Adrenal gland (tissue), 5 donors: ENCODE measurements at regions not wholly inside any gene's neighbourhood (a gene's known extent, or its start where the extent isn't known, plus 50 kb on each side); places are given as distances from the start of the nearest gene placed in this dataset.

Source experiments
- POLR2A ChIP-seq, 2 donors: fragments of 450-650 bp; IDR thresholded peaks; one replicate each; pipeline ENCODE4 v1.6.1; 2017; ENCODE audit warnings: antibody characterized with exemption in 2 of 2, mild to moderate bottlenecking in 2 of 2, moderate library complexity in 1 of 2
- TF ChIP-seq, protein P1 (sequence below), 6 experiments: fragments of 450-650 bp in 4 of 6; fragments of 200-600 bp in 2 of 6; sonication (generic) in 1 of 6; IDR thresholded peaks; 1 replicate in 5 of 6; 2 replicates in 1 of 6; pipeline versions ENCODE4 v1.5.1 to v1.8.0; 2016 to 2021; ENCODE audit warnings: antibody characterized with exemption in 6 of 6, mild to moderate bottlenecking in 2 of 6, moderate library complexity in 1 of 6
- donor health status: DM: no; HTN: no; CAD: no.

DNA sequence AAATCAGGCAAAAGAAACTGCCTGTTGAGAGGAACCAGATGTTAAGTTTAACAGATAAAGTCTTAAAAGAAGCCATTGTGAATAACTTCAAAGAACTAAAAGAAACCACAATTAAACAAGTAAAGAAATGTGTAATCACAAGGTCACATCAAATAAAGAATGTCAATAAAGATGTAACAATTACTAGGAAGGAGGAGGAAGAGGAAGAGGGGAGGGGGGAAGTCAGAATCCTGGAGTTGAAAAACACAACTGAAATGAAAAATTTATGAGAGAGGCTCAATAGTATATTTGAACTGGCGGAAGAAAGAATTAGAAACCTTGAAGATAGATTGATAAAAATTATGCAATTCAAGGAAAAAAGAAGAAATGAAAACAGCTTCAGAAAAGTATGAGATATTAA, 88.4 kb upstream of the CRIM1 start:
- TF ChIP-seq, protein P1, sequence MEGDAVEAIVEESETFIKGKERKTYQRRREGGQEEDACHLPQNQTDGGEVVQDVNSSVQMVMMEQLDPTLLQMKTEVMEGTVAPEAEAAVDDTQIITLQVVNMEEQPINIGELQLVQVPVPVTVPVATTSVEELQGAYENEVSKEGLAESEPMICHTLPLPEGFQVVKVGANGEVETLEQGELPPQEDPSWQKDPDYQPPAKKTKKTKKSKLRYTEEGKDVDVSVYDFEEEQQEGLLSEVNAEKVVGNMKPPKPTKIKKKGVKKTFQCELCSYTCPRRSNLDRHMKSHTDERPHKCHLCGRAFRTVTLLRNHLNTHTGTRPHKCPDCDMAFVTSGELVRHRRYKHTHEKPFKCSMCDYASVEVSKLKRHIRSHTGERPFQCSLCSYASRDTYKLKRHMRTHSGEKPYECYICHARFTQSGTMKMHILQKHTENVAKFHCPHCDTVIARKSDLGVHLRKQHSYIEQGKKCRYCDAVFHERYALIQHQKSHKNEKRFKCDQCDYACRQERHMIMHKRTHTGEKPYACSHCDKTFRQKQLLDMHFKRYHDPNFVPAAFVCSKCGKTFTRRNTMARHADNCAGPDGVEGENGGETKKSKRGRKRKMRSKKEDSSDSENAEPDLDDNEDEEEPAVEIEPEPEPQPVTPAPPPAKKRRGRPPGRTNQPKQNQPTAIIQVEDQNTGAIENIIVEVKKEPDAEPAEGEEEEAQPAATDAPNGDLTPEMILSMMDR (IDR thresholded peaks at IDR 0.05) = no peak
- no peak for TF ChIP-seq POLR2A (IDR thresholded peaks at IDR 0.05)
